HUES6 (cell line): ENCODE measurements at regions not wholly inside any gene's neighbourhood (a gene's known extent, or its start where the extent isn't known, plus 50 kb on each side); places are given as distances from the start of the nearest gene placed in this dataset.

Experiments used
- H3K27ac ChIP-seq: 2 replicates; pipeline ENCODE4 v1.7.0; 2013; ENCODE audit warnings: low read depth, mild to moderate bottlenecking, low read length, inconsistent platforms
- H3K27me3 ChIP-seq: 2 replicates; pipeline ENCODE4 v1.6.1; 2013; ENCODE audit warnings: low read length; ENCODE audit not compliant: control insufficient read depth, insufficient read depth
- H3K36me3 ChIP-seq: 2 replicates; pipeline ENCODE4 v1.6.1; 2013; ENCODE audit warnings: low read length; ENCODE audit not compliant: control insufficient read depth, insufficient read depth
- H3K4me1 ChIP-seq: 2 replicates; pipeline ENCODE4 v1.6.1; 2013; ENCODE audit warnings: low read length; ENCODE audit not compliant: control insufficient read depth, insufficient read depth
- H3K4me3 ChIP-seq: 2 replicates; pipeline ENCODE4 v1.5.1; 2013; ENCODE audit warnings: low read depth, low read length
- H3K9ac ChIP-seq: one replicate; pipeline ENCODE4 v1.6.1; 2013; ENCODE audit warnings: mild to moderate bottlenecking, low read length
- H3K9me3 ChIP-seq: 2 replicates; pipeline ENCODE4 v1.6.1; 2013; ENCODE audit warnings: low read depth, low read length; ENCODE audit not compliant: control insufficient read depth, insufficient read depth

GRCh38 chr12:43029971-43030370 is 440.4 kb upstream of the PRICKLE1 start:
- peaks cover 18% of the 10 kb centered on the region for H3K9me3 ChIP-seq
- H3K36me3 ChIP-seq = no peaks in the 10 kb centered on the region
- H3K4me1 ChIP-seq = no peaks in the 10 kb centered on the region
- no peak overlapping the region for H3K9ac ChIP-seq
- no peak overlapping the region for H3K27ac ChIP-seq
- no peak overlapping the region for H3K4me3 ChIP-seq
- H3K27me3 ChIP-seq = no peaks in the 10 kb centered on the region

- no peaks in the 10 kb centered on the region for H3K27me3 ChIP-seq
- H3K9ac ChIP-seq = no peak overlapping the region
- H3K9me3 ChIP-seq = peaks cover 18% of the 10 kb centered on the region
- H3K4me1 ChIP-seq = no peaks in the 10 kb centered on the region
- no peak overlapping the region for H3K4me3 ChIP-seq
- H3K27ac ChIP-seq = no peak overlapping the region
- H3K36me3 ChIP-seq = no peaks in the 10 kb centered on the region
Measured at GRCh38 chr12:43028826-43029225, 439.3 kb upstream of the PRICKLE1 start.

- no peaks in the 10 kb centered on the region for H3K4me1 ChIP-seq
- no peaks in the 10 kb centered on the region for H3K36me3 ChIP-seq
- H3K9ac ChIP-seq = no peak overlapping the region
- H3K4me3 ChIP-seq = no peak overlapping the region
- H3K9me3 ChIP-seq = no peaks in the 10 kb centered on the region
- no peaks in the 10 kb centered on the region for H3K27me3 ChIP-seq
- no peak overlapping the region for H3K27ac ChIP-seq
Measured at GRCh38 chr12:43022838-43023237, 433.3 kb upstream of the PRICKLE1 start.

- H3K9ac ChIP-seq = no peak overlapping the region
- H3K4me3 ChIP-seq = no peak overlapping the region
- H3K9me3 ChIP-seq = peaks cover 21% of the 10 kb centered on the region
- no peaks in the 10 kb centered on the region for H3K4me1 ChIP-seq
- H3K27ac ChIP-seq = no peak overlapping the region
- no peaks in the 10 kb centered on the region for H3K36me3 ChIP-seq
- no peaks in the 10 kb centered on the region for H3K27me3 ChIP-seq
Measured at GRCh38 chr12:43015090-43015737, 425.7 kb upstream of the PRICKLE1 start.

GRCh38 chr12:43011383-43011926 is 421.9 kb upstream of the PRICKLE1 start:
- Histone ChIP-seq H3K9ac (no peak overlapping the region), H3K4me3 (no peak overlapping the region), H3K9me3 (peaks cover 18% of the 10 kb centered on the region), H3K27me3 (no peaks in the 10 kb centered on the region), H3K27ac (no peak overlapping the region), H3K36me3 (no peaks in the 10 kb centered on the region), H3K4me1 (peaks cover 8% of the 10 kb centered on the region; the same call in 1 of the 2 replicates)

GRCh38 chr12:43009846-43010240 is 420.3 kb upstream of the PRICKLE1 start:
- Histone ChIP-seq H3K36me3 (no peaks in the 10 kb centered on the region), H3K27me3 (no peaks in the 10 kb centered on the region), H3K9ac (no peak overlapping the region), H3K9me3 (peaks cover 3% of the 10 kb centered on the region), H3K4me3 (no peak overlapping the region), H3K27ac (no peak overlapping the region), H3K4me1 (peaks cover 12% of the 10 kb centered on the region)

- Histone ChIP-seq H3K4me3 (no peak overlapping the region), H3K27me3 (no peaks in the 10 kb centered on the region), H3K9ac (no peak overlapping the region), H3K4me1 (peaks cover 16% of the 10 kb centered on the region), H3K27ac (no peak overlapping the region), H3K9me3 (no peaks in the 10 kb centered on the region), H3K36me3 (no peaks in the 10 kb centered on the region)
Measured at GRCh38 chr12:43008953-43009845, 419.7 kb upstream of the PRICKLE1 start.

GRCh38 chr12:43004908-43005307 is 415.4 kb upstream of the PRICKLE1 start:
- H3K4me3 ChIP-seq = no peak overlapping the region

GRCh38 chr12:43004141-43004540 is 414.6 kb upstream of the PRICKLE1 start:
- Histone ChIP-seq H3K9me3 (no peaks in the 10 kb centered on the region), H3K36me3 (no peaks in the 10 kb centered on the region), H3K4me3 (no peak overlapping the region), H3K27me3 (no peaks in the 10 kb centered on the region), H3K9ac (no peak overlapping the region), H3K27ac (no peak overlapping the region), H3K4me1 (peaks cover 12% of the 10 kb centered on the region)

More at GRCh38 chr12:43004908-43005307, 415.4 kb upstream of the PRICKLE1 start:
- Histone ChIP-seq H3K9me3 (no peaks in the 10 kb centered on the region), H3K9ac (no peak overlapping the region), H3K36me3 (no peaks in the 10 kb centered on the region), H3K27me3 (no peaks in the 10 kb centered on the region), H3K27ac (no peak overlapping the region), H3K4me1 (peaks cover 16% of the 10 kb centered on the region)

- no peaks in the 10 kb centered on the region for H3K9me3 ChIP-seq
- no peaks in the 10 kb centered on the region for H3K4me1 ChIP-seq
- no peak overlapping the region for H3K4me3 ChIP-seq
- no peak overlapping the region for H3K27ac ChIP-seq
- H3K36me3 ChIP-seq = no peaks in the 10 kb centered on the region
- H3K9ac ChIP-seq = no peak overlapping the region
- no peaks in the 10 kb centered on the region for H3K27me3 ChIP-seq
Measured at GRCh38 chr12:42996869-42997431, 407.4 kb upstream of the PRICKLE1 start.

- no peak overlapping the region for H3K9ac ChIP-seq
Measured at GRCh38 chr12:42992826-42993225, 403.3 kb upstream of the PRICKLE1 start.

More at GRCh38 chr12:42992826-42993225, 403.3 kb upstream of the PRICKLE1 start:
- H3K4me3 ChIP-seq = no peak overlapping the region
- no peak overlapping the region for H3K27ac ChIP-seq
- H3K4me1 ChIP-seq = no peaks in the 10 kb centered on the region
- no peaks in the 10 kb centered on the region for H3K27me3 ChIP-seq
- no peaks in the 10 kb centered on the region for H3K36me3 ChIP-seq
- no peaks in the 10 kb centered on the region for H3K9me3 ChIP-seq
